RWPE2 (cell line): ENCODE measurements at regions not wholly inside any gene's neighbourhood (a gene's known extent, or its start where the extent isn't known, plus 50 kb on each side); places are given as distances from the start of the nearest gene placed in this dataset.

Experiments used
- ATAC-seq: fragments of 200-7000 bp; cut with Tn5 transposase; 3 replicates; pipeline ENCODE4 v1.9.1; 2021; ENCODE audit warnings: low read depth
- DNase-seq: peaks from one replicate; pipeline ENCODE4 v3.0.0-alpha.2; 2020; ENCODE audit warnings: low spot score
- H3K27ac ChIP-seq: fragments of 450-650 bp; 2 replicates; pipeline ENCODE4 v1.5.1; 2017; ENCODE audit warnings: mild to moderate bottlenecking; ENCODE audit not compliant: poor library complexity, severe bottlenecking
- H3K27me3 ChIP-seq: fragments of 250-450 bp; sonication (Bioruptor Pico); 2 replicates; pipeline ENCODE4 v1.5.1; 2021; ENCODE audit warnings: mild to moderate bottlenecking, moderate library complexity; ENCODE audit not compliant: insufficient read depth, poor library complexity, severe bottlenecking
- H3K36me3 ChIP-seq: fragments of 250-450 bp; sonication (Bioruptor Pico); 2 replicates; pipeline ENCODE4 v1.5.1; 2020; ENCODE audit warnings: low read depth, mild to moderate bottlenecking, moderate library complexity
- H3K4me1 ChIP-seq: fragments of 250-450 bp; sonication (Bioruptor Pico); 2 replicates; pipeline ENCODE4 v1.5.1; 2021; ENCODE audit warnings: mild to moderate bottlenecking, moderate library complexity; ENCODE audit not compliant: insufficient read depth, poor library complexity, severe bottlenecking
- H3K4me3 ChIP-seq: fragments of 250-450 bp; sonication (Bioruptor Pico); 2 replicates; pipeline ENCODE4 v1.5.1; 2021; ENCODE audit warnings: mild to moderate bottlenecking, moderate library complexity; ENCODE audit not compliant: severe bottlenecking
- H3K9me3 ChIP-seq: fragments of 250-450 bp; sonication (Bioruptor Pico); 2 replicates; pipeline ENCODE4 v1.5.1; 2021; ENCODE audit warnings: mild to moderate bottlenecking, moderate library complexity; ENCODE audit not compliant: severe bottlenecking
- CTCF ChIP-seq: fragments of 450-650 bp; IDR thresholded peaks from one replicate; pipeline ENCODE4 v1.5.1; 2017; ENCODE audit warnings: mild to moderate bottlenecking, moderate library complexity; ENCODE audit not compliant: poor library complexity, severe bottlenecking

GRCh38 chr6:134111062-134111677 is 58.7 kb upstream of the SLC2A12 start:
- Histone ChIP-seq H3K27me3 (no peaks in the 10 kb centered on the region), H3K4me3 (no peak overlapping the region), H3K36me3 (no peaks in the 10 kb centered on the region), H3K9me3 (no peaks in the 10 kb centered on the region), H3K27ac (no peak overlapping the region), H3K4me1 (peaks cover 4% of the 10 kb centered on the region)
- TF ChIP-seq CTCF: peak; percentile 74
- ATAC-seq (no peak), DNase-seq (no peak)

GRCh38 chr6:134106702-134107101 is 54.3 kb upstream of the SLC2A12 start:
- no peak overlapping the region for H3K27ac ChIP-seq

GRCh38 chr6:134105940-134106339 is 53.5 kb upstream of the SLC2A12 start:
- Histone ChIP-seq H3K9me3 (no peaks in the 10 kb centered on the region), H3K4me1 (peaks cover 4% of the 10 kb centered on the region), H3K36me3 (no peaks in the 10 kb centered on the region), H3K4me3 (no peak overlapping the region), H3K27me3 (no peaks in the 10 kb centered on the region), H3K27ac (no peak overlapping the region)
- no peak for TF ChIP-seq CTCF
- no peak for ATAC-seq
- DNase-seq: no peak

More at GRCh38 chr6:134106702-134107101, 54.3 kb upstream of the SLC2A12 start:
- no peak for TF ChIP-seq CTCF
- Histone ChIP-seq H3K9me3 (no peaks in the 10 kb centered on the region), H3K4me1 (peaks cover 4% of the 10 kb centered on the region), H3K36me3 (no peaks in the 10 kb centered on the region), H3K27me3 (no peaks in the 10 kb centered on the region), H3K4me3 (no peak overlapping the region)
- DNase-seq: no peak
- no peak for ATAC-seq

- Histone ChIP-seq H3K4me1 (no peaks in the 10 kb centered on the region), H3K27me3 (no peaks in the 10 kb centered on the region), H3K4me3 (no peak overlapping the region), H3K9me3 (no peaks in the 10 kb centered on the region), H3K36me3 (no peaks in the 10 kb centered on the region), H3K27ac (no peak overlapping the region)
- no peak for TF ChIP-seq CTCF
- no peak for DNase-seq
- ATAC-seq: no peak
Measured at GRCh38 chr6:134103006-134103405, 50.6 kb upstream of the SLC2A12 start.
